ENCODE measurements at regions not wholly inside any gene's neighbourhood (a gene's known extent, or its start where the extent isn't known, plus 50 kb on each side); places are given as distances from the start of the nearest gene placed in this dataset.

- TF ChIP-seq CTCF (IDR thresholded peaks at IDR 0.05) (no peak), POLR2A (IDR thresholded peaks at IDR 0.05; ENCODE audit: low read depth) (no peak), EP300 (IDR thresholded peaks at IDR 0.05) (no peak)
Observed at GRCh38 chr2:2899826-2900225, 477.8 kb downstream of the EIPR1 start.
